ENCODE measurements at regions not wholly inside any gene's neighbourhood (a gene's known extent, or its start where the extent isn't known, plus 50 kb on each side); places are given as distances from the start of the nearest gene placed in this dataset.
"Not testable (repeated sequence)": the region's sequence is repeated elsewhere in the genome, so short reads cannot be mapped to it uniquely, and the experiment has no call there.

- no peak overlapping the region for H3K4me3 ChIP-seq (ENCODE audit: low read depth in 1 of 2, low read length in 2 of 2)
- H3K9me3 ChIP-seq (ENCODE audit: control insufficient read depth in 1 of 2, low read length in 2 of 2) = no peaks in the 10 kb centered on the region
- H3K4me1 ChIP-seq (ENCODE audit: control insufficient read depth in 1 of 2, insufficient read depth in 2 of 2, low read length in 2 of 2) = no peaks in the 10 kb centered on the region
- H3K36me3 ChIP-seq (ENCODE audit: control insufficient read depth in 1 of 2, insufficient read depth in 2 of 2, low read length in 2 of 2) = no peaks in the 10 kb centered on the region
- no peak overlapping the region for H3K27ac ChIP-seq (ENCODE audit: low read length)
- H3K27me3 ChIP-seq (ENCODE audit: low read depth, low read length) = no peaks in the 10 kb centered on the region
Observed at GRCh38 chr14:86787717-86788116, 1205.3 kb downstream of the GALC start.

GRCh38 chr14:86782092-86782580 is 1210.8 kb downstream of the GALC start:
- H3K9me3 ChIP-seq (ENCODE audit: control insufficient read depth in 1 of 2, low read length in 2 of 2) = no peaks in the 10 kb centered on the region
- no peaks in the 10 kb centered on the region for H3K27me3 ChIP-seq (ENCODE audit: low read depth, low read length)
- no peak overlapping the region for H3K27ac ChIP-seq (ENCODE audit: low read length)
- no peaks in the 10 kb centered on the region for H3K36me3 ChIP-seq (ENCODE audit: control insufficient read depth in 1 of 2, insufficient read depth in 2 of 2, low read length in 2 of 2)
- no peak overlapping the region for H3K4me3 ChIP-seq (ENCODE audit: low read depth in 1 of 2, low read length in 2 of 2)
- no peaks in the 10 kb centered on the region for H3K4me1 ChIP-seq (ENCODE audit: control insufficient read depth in 1 of 2, insufficient read depth in 2 of 2, low read length in 2 of 2)

- no peak overlapping the region for H3K27ac ChIP-seq (ENCODE audit: low read length)
- H3K4me3 ChIP-seq (ENCODE audit: low read depth in 1 of 2, low read length in 2 of 2) = no peak overlapping the region
- no peaks in the 10 kb centered on the region for H3K4me1 ChIP-seq (ENCODE audit: control insufficient read depth in 1 of 2, insufficient read depth in 2 of 2, low read length in 2 of 2)
- H3K27me3 ChIP-seq (ENCODE audit: low read depth, low read length) = no peaks in the 10 kb centered on the region
- H3K36me3 ChIP-seq (ENCODE audit: control insufficient read depth in 1 of 2, insufficient read depth in 2 of 2, low read length in 2 of 2) = no peaks in the 10 kb centered on the region
- H3K9me3 ChIP-seq (ENCODE audit: control insufficient read depth in 1 of 2, low read length in 2 of 2) = no peaks in the 10 kb centered on the region
Observed at GRCh38 chr14:86780876-86781510, 1212.0 kb downstream of the GALC start.

- Histone ChIP-seq H3K27me3 (ENCODE audit: low read depth, low read length) (no peaks in the 10 kb centered on the region), H3K4me3 (ENCODE audit: low read depth in 1 of 2, low read length in 2 of 2) (no peak overlapping the region), H3K4me1 (ENCODE audit: control insufficient read depth in 1 of 2, insufficient read depth in 2 of 2, low read length in 2 of 2) (no peaks in the 10 kb centered on the region), H3K36me3 (ENCODE audit: control insufficient read depth in 1 of 2, insufficient read depth in 2 of 2, low read length in 2 of 2) (no peaks in the 10 kb centered on the region), H3K27ac (ENCODE audit: low read length) (no peak overlapping the region), H3K9me3 (ENCODE audit: control insufficient read depth in 1 of 2, low read length in 2 of 2) (no peaks in the 10 kb centered on the region)
Observed at GRCh38 chr14:86780461-86780860, 1212.5 kb downstream of the GALC start.

- Histone ChIP-seq H3K27me3 (ENCODE audit: low read depth, low read length) (no peaks in the 10 kb centered on the region), H3K4me3 (ENCODE audit: low read depth in 1 of 2, low read length in 2 of 2) (no peak overlapping the region), H3K4me1 (ENCODE audit: control insufficient read depth in 1 of 2, insufficient read depth in 2 of 2, low read length in 2 of 2) (no peaks in the 10 kb centered on the region), H3K36me3 (ENCODE audit: control insufficient read depth in 1 of 2, insufficient read depth in 2 of 2, low read length in 2 of 2) (no peaks in the 10 kb centered on the region), H3K27ac (ENCODE audit: low read length) (no peak overlapping the region), H3K9me3 (ENCODE audit: control insufficient read depth in 1 of 2, low read length in 2 of 2) (no peaks in the 10 kb centered on the region)
Observed at GRCh38 chr14:86779416-86779815, 1213.6 kb downstream of the GALC start.

GRCh38 chr14:86777963-86778602 is 1214.9 kb downstream of the GALC start:
- no peaks in the 10 kb centered on the region for H3K36me3 ChIP-seq (ENCODE audit: control insufficient read depth in 1 of 2, insufficient read depth in 2 of 2, low read length in 2 of 2)
- H3K4me1 ChIP-seq (ENCODE audit: control insufficient read depth in 1 of 2, insufficient read depth in 2 of 2, low read length in 2 of 2) = no peaks in the 10 kb centered on the region
- H3K4me3 ChIP-seq (ENCODE audit: low read depth in 1 of 2, low read length in 2 of 2) = no peak overlapping the region
- no peaks in the 10 kb centered on the region for H3K27me3 ChIP-seq (ENCODE audit: low read depth, low read length)
- no peak overlapping the region for H3K27ac ChIP-seq (ENCODE audit: low read length)
- no peaks in the 10 kb centered on the region for H3K9me3 ChIP-seq (ENCODE audit: control insufficient read depth in 1 of 2, low read length in 2 of 2)

GRCh38 chr14:86775896-86776295 is 1217.1 kb downstream of the GALC start:
- H3K9me3 ChIP-seq (ENCODE audit: control insufficient read depth in 1 of 2, low read length in 2 of 2); H3K27me3 ChIP-seq (ENCODE audit: low read depth, low read length); H3K36me3 ChIP-seq (ENCODE audit: control insufficient read depth in 1 of 2, insufficient read depth in 2 of 2, low read length in 2 of 2); H3K4me3 ChIP-seq (ENCODE audit: low read depth in 1 of 2, low read length in 2 of 2); H3K27ac ChIP-seq (ENCODE audit: low read length); H3K4me1 ChIP-seq (ENCODE audit: control insufficient read depth in 1 of 2, insufficient read depth in 2 of 2, low read length in 2 of 2): not testable (repeated sequence)

GRCh38 chr14:86774916-86775315 is 1218.1 kb downstream of the GALC start:
- Histone ChIP-seq H3K4me1 (ENCODE audit: control insufficient read depth in 1 of 2, insufficient read depth in 2 of 2, low read length in 2 of 2) (no peaks in the 10 kb centered on the region), H3K4me3 (ENCODE audit: low read depth in 1 of 2, low read length in 2 of 2) (no peak overlapping the region), H3K36me3 (ENCODE audit: control insufficient read depth in 1 of 2, insufficient read depth in 2 of 2, low read length in 2 of 2) (no peaks in the 10 kb centered on the region), H3K9me3 (ENCODE audit: control insufficient read depth in 1 of 2, low read length in 2 of 2) (no peaks in the 10 kb centered on the region), H3K27ac (ENCODE audit: low read length) (no peak overlapping the region), H3K27me3 (ENCODE audit: low read depth, low read length) (no peaks in the 10 kb centered on the region)

GRCh38 chr14:86772075-86772474 is 1220.9 kb downstream of the GALC start:
- H3K27me3 ChIP-seq (ENCODE audit: low read depth, low read length) = no peaks in the 10 kb centered on the region
- no peaks in the 10 kb centered on the region for H3K9me3 ChIP-seq (ENCODE audit: control insufficient read depth in 1 of 2, low read length in 2 of 2)
- H3K27ac ChIP-seq (ENCODE audit: low read length) = no peak overlapping the region
- no peaks in the 10 kb centered on the region for H3K4me1 ChIP-seq (ENCODE audit: control insufficient read depth in 1 of 2, insufficient read depth in 2 of 2, low read length in 2 of 2)
- H3K4me3 ChIP-seq (ENCODE audit: low read depth in 1 of 2, low read length in 2 of 2) = no peak overlapping the region
- no peaks in the 10 kb centered on the region for H3K36me3 ChIP-seq (ENCODE audit: control insufficient read depth in 1 of 2, insufficient read depth in 2 of 2, low read length in 2 of 2)

- H3K36me3 ChIP-seq (ENCODE audit: control insufficient read depth in 1 of 2, insufficient read depth in 2 of 2, low read length in 2 of 2) = no peaks in the 10 kb centered on the region
- H3K9me3 ChIP-seq (ENCODE audit: control insufficient read depth in 1 of 2, low read length in 2 of 2) = no peaks in the 10 kb centered on the region
- H3K27me3 ChIP-seq (ENCODE audit: low read depth, low read length) = no peaks in the 10 kb centered on the region
- no peak overlapping the region for H3K4me3 ChIP-seq (ENCODE audit: low read depth in 1 of 2, low read length in 2 of 2)
- H3K27ac ChIP-seq (ENCODE audit: low read length) = no peak overlapping the region
- H3K4me1 ChIP-seq (ENCODE audit: control insufficient read depth in 1 of 2, insufficient read depth in 2 of 2, low read length in 2 of 2) = no peaks in the 10 kb centered on the region
Observed at GRCh38 chr14:86770186-86770585, 1222.8 kb downstream of the GALC start.

- no peaks in the 10 kb centered on the region for H3K4me1 ChIP-seq (ENCODE audit: control insufficient read depth in 1 of 2, insufficient read depth in 2 of 2, low read length in 2 of 2)
- H3K4me3 ChIP-seq (ENCODE audit: low read depth in 1 of 2, low read length in 2 of 2) = no peak overlapping the region
- no peaks in the 10 kb centered on the region for H3K36me3 ChIP-seq (ENCODE audit: control insufficient read depth in 1 of 2, insufficient read depth in 2 of 2, low read length in 2 of 2)
- no peak overlapping the region for H3K27ac ChIP-seq (ENCODE audit: low read length)
- no peaks in the 10 kb centered on the region for H3K27me3 ChIP-seq (ENCODE audit: low read depth, low read length)
- H3K9me3 ChIP-seq (ENCODE audit: control insufficient read depth in 1 of 2, low read length in 2 of 2) = no peaks in the 10 kb centered on the region
Observed at GRCh38 chr14:86766469-86766868, 1226.5 kb downstream of the GALC start.

- Histone ChIP-seq H3K36me3 (ENCODE audit: control insufficient read depth in 1 of 2, insufficient read depth in 2 of 2, low read length in 2 of 2) (no peaks in the 10 kb centered on the region), H3K9me3 (ENCODE audit: control insufficient read depth in 1 of 2, low read length in 2 of 2) (no peaks in the 10 kb centered on the region), H3K27me3 (ENCODE audit: low read depth, low read length) (no peaks in the 10 kb centered on the region), H3K27ac (ENCODE audit: low read length) (no peak overlapping the region), H3K4me3 (ENCODE audit: low read depth in 1 of 2, low read length in 2 of 2) (no peak overlapping the region), H3K4me1 (ENCODE audit: control insufficient read depth in 1 of 2, insufficient read depth in 2 of 2, low read length in 2 of 2) (no peaks in the 10 kb centered on the region)
Observed at GRCh38 chr14:86761611-86762010, 1231.4 kb downstream of the GALC start.

Data from muscle layer of duodenum (tissue), 2 donors.